Activated T-helper 2 cell treated with anti-CD3 and anti-CD28 coated beads, Interferon-gamma antibody, Interleukin-2, Interleukin-4, amounts not matched to agents 10 μg/mL and 5 μg/mL and 100 μg/mL, durations not matched to agents 14 hours and 24 hours and 36 hours (primary cell): ENCODE measurements at regions not wholly inside any gene's neighbourhood (a gene's known extent, or its start where the extent isn't known, plus 50 kb on each side); places are given as distances from the start of the nearest gene placed in this dataset.

ENCODE experiments used
- DNase-seq: peaks from one replicate; pipeline ENCODE4 v3.0.0; 2021; ENCODE audit warnings: low spot score
- H3K27ac Mint-ChIP-seq: one replicate; pipeline ENCODE4 v1.8.0; 2021; ENCODE audit warnings: mixed read lengths
- H3K27me3 Mint-ChIP-seq: one replicate; pipeline ENCODE4 v1.8.0; 2021; ENCODE audit warnings: low read depth, mixed read lengths
- H3K36me3 Mint-ChIP-seq: one replicate; pipeline ENCODE4 v1.8.0; 2021; ENCODE audit warnings: low read depth, mixed read lengths
- H3K4me1 Mint-ChIP-seq: one replicate; pipeline ENCODE4 v1.8.0; 2021; ENCODE audit warnings: low read depth, mixed read lengths
- H3K4me3 Mint-ChIP-seq: one replicate; pipeline ENCODE4 v1.8.0; 2021; ENCODE audit warnings: low read depth, mild to moderate bottlenecking, moderate library complexity, mixed read lengths
- H3K9me3 Mint-ChIP-seq: one replicate; pipeline ENCODE4 v1.8.0; 2021; ENCODE audit warnings: mixed read lengths
- intact Hi-C: fragments of 100-400 bp; cut with micrococcal nuclease; formaldehyde crosslinking; loops from one replicate; pipeline ENCODE4 v1.15.1; 2023

GRCh38 chr11:129503646-129504045 lies 128.0 kb downstream of the BARX2 start:
- Mint-ChIP-seq H3K27me3 (no peaks in the 10 kb centered on the region), H3K4me1 (no peaks in the 10 kb centered on the region), H3K9me3 (no peaks in the 10 kb centered on the region), H3K36me3 (no peaks in the 10 kb centered on the region), H3K4me3 (no peak overlapping the region), H3K27ac (no peak overlapping the region)
- intact Hi-C loops: no loop called here
- DNase-seq: no peak

GRCh38 chr11:129505266-129505665 lies 129.6 kb downstream of the BARX2 start:
- intact Hi-C loops: no loop called here
- Mint-ChIP-seq H3K4me3 (no peak overlapping the region), H3K36me3 (no peaks in the 10 kb centered on the region)

DNA sequence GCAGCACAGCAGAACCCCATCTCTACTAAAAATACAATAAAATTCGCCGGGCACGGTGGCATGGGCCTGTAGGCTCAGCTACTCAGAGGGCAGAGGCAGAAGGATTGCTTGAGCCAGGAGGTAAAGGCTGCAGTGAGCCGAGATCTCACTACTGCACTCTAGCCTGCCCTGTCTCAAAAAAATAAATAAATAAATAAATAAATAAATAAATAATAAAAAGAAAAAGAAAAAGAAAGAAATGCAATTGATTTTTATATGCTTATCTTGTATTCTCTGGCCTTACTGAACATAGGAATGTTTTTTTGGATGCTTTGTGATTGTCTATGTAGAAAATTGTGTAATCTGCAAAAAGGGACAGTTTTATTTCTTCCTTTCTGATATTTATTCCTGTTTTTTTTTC lies 132.5 kb downstream of the BARX2 start:
- H3K27me3 Mint-ChIP-seq: no peaks in the 10 kb centered on the region
- no peak for DNase-seq
- H3K36me3 Mint-ChIP-seq: no peaks in the 10 kb centered on the region
- intact Hi-C loops: no loop called here
- no peak overlapping the region for H3K27ac Mint-ChIP-seq
- no peaks in the 10 kb centered on the region for H3K4me1 Mint-ChIP-seq
- no peak overlapping the region for H3K4me3 Mint-ChIP-seq
- H3K9me3 Mint-ChIP-seq: peaks cover 4% of the 10 kb centered on the region

More at GRCh38 chr11:129505266-129505665, 129.6 kb downstream of the BARX2 start:
- no peak for DNase-seq
- H3K27ac Mint-ChIP-seq: no peak overlapping the region
- no peaks in the 10 kb centered on the region for H3K9me3 Mint-ChIP-seq
- no peaks in the 10 kb centered on the region for H3K4me1 Mint-ChIP-seq
- H3K27me3 Mint-ChIP-seq: no peaks in the 10 kb centered on the region

GRCh38 chr11:129528296-129528695 lies 152.6 kb downstream of the BARX2 start:
- no peaks in the 10 kb centered on the region for H3K4me1 Mint-ChIP-seq
- no peak overlapping the region for H3K27ac Mint-ChIP-seq
- H3K4me3 Mint-ChIP-seq: no peak overlapping the region
- H3K27me3 Mint-ChIP-seq: no peaks in the 10 kb centered on the region
- H3K36me3 Mint-ChIP-seq: no peaks in the 10 kb centered on the region
- intact Hi-C loops: no loop called here
- H3K9me3 Mint-ChIP-seq: peaks cover 3% of the 10 kb centered on the region
- DNase-seq: no peak

- intact Hi-C loops: no loop called here
- no peak for DNase-seq
- Mint-ChIP-seq H3K36me3 (no peaks in the 10 kb centered on the region), H3K4me3 (no peak overlapping the region), H3K4me1 (no peaks in the 10 kb centered on the region), H3K27me3 (no peaks in the 10 kb centered on the region), H3K27ac (no peak overlapping the region), H3K9me3 (peaks cover 11% of the 10 kb centered on the region)
Measured at GRCh38 chr11:129530154-129530895, 154.7 kb downstream of the BARX2 start.

GRCh38 chr11:129533395-129533794 lies 157.7 kb downstream of the BARX2 start:
- no peaks in the 10 kb centered on the region for H3K4me1 Mint-ChIP-seq
- intact Hi-C loops: no loop called here
- peaks cover 31% of the 10 kb centered on the region for H3K9me3 Mint-ChIP-seq
- H3K27me3 Mint-ChIP-seq: no peaks in the 10 kb centered on the region
- no peak for DNase-seq
- no peak overlapping the region for H3K27ac Mint-ChIP-seq
- H3K4me3 Mint-ChIP-seq: no peak overlapping the region
- no peaks in the 10 kb centered on the region for H3K36me3 Mint-ChIP-seq

DNA sequence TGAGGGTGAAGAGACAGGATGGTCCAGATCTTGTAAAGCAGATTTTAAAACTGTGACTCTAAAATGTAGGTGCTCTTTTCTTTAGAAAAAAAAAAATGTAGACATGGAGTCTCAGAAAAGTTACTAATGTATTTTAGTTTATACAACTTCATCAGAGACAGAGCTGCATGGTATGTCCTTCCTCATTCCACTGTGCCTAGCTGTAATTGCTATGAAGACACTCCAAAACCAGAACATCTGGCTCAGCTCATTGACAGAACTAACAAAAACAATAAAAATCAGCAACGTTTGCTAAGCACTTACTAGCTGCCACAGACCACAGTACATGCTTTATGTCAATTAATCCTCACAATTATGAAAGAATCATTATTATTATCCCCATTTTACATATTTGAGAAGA lies 160.7 kb downstream of the BARX2 start:
- Mint-ChIP-seq H3K4me1 (no peaks in the 10 kb centered on the region), H3K27me3 (no peaks in the 10 kb centered on the region), H3K27ac (no peak overlapping the region), H3K36me3 (no peaks in the 10 kb centered on the region), H3K9me3 (peaks cover 31% of the 10 kb centered on the region), H3K4me3 (no peak overlapping the region)
- intact Hi-C loops: no loop called here
- DNase-seq: no peak

DNA sequence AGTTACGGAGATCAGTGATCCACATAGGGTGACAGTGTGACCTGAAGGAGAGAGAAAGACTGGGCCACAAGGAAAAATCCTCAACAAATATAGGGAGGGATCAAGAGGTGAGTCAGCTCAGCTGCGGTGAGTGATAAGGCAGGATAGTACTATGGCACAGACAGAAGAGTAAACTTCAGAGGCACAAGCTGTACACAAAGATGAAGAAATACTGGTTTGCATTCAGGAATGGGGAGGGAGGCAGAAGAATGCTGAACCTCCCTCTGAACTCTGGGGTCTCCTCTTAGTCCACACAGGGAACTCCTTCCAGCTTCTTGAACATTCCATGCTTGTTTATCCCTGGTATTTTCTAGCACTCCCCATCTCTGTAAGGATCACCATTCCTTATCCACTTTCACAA lies 162.7 kb downstream of the BARX2 start:
- H3K27ac Mint-ChIP-seq: no peak overlapping the region
- no peaks in the 10 kb centered on the region for H3K27me3 Mint-ChIP-seq
- DNase-seq: no peak
- H3K4me1 Mint-ChIP-seq: no peaks in the 10 kb centered on the region
- no peaks in the 10 kb centered on the region for H3K36me3 Mint-ChIP-seq
- intact Hi-C loops: no loop called here
- no peak overlapping the region for H3K4me3 Mint-ChIP-seq
- H3K9me3 Mint-ChIP-seq: peaks cover 28% of the 10 kb centered on the region

- intact Hi-C loops: no loop called here
- peaks cover 4% of the 10 kb centered on the region for H3K9me3 Mint-ChIP-seq
- DNase-seq: no peak
- H3K4me1 Mint-ChIP-seq: no peaks in the 10 kb centered on the region
- no peak overlapping the region for H3K4me3 Mint-ChIP-seq
- H3K27me3 Mint-ChIP-seq: no peaks in the 10 kb centered on the region
- no peak overlapping the region for H3K27ac Mint-ChIP-seq
- no peaks in the 10 kb centered on the region for H3K36me3 Mint-ChIP-seq
Measured at GRCh38 chr11:129543515-129544290, 168.1 kb downstream of the BARX2 start.

DNA sequence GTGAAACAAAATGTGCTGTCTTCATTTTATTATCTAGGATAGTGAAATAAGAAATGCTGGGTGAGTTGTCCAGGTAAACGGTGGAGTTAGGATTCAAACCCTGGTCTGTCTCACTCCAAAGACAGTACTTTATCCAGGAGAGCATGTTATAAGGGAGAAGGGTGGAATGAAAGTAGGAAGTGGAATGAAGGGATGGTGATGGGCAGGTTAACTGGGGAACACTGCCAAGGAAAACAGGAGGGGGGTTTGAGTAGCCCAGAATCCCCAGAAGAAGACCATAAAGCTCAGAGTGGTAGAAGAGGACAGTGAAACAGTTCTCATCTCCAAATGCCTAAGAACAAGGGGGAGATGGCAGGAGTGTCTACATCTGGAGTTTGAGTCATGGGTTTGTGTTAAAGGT lies 169.0 kb downstream of the BARX2 start:
- no peak for DNase-seq
- no peak overlapping the region for H3K4me3 Mint-ChIP-seq
- intact Hi-C loops: no loop called here
- H3K27me3 Mint-ChIP-seq: no peaks in the 10 kb centered on the region
- no peak overlapping the region for H3K27ac Mint-ChIP-seq
- peaks cover 6% of the 10 kb centered on the region for H3K9me3 Mint-ChIP-seq
- no peaks in the 10 kb centered on the region for H3K36me3 Mint-ChIP-seq
- H3K4me1 Mint-ChIP-seq: no peaks in the 10 kb centered on the region

- H3K36me3 Mint-ChIP-seq: no peaks in the 10 kb centered on the region
- no peaks in the 10 kb centered on the region for H3K4me1 Mint-ChIP-seq
- no peak for DNase-seq
- no peaks in the 10 kb centered on the region for H3K27me3 Mint-ChIP-seq
- no peak overlapping the region for H3K27ac Mint-ChIP-seq
- no peak overlapping the region for H3K4me3 Mint-ChIP-seq
- H3K9me3 Mint-ChIP-seq: peaks cover 12% of the 10 kb centered on the region
- intact Hi-C loops: no loop called here
Measured at GRCh38 chr11:129546266-129546665, 170.6 kb downstream of the BARX2 start.

DNA sequence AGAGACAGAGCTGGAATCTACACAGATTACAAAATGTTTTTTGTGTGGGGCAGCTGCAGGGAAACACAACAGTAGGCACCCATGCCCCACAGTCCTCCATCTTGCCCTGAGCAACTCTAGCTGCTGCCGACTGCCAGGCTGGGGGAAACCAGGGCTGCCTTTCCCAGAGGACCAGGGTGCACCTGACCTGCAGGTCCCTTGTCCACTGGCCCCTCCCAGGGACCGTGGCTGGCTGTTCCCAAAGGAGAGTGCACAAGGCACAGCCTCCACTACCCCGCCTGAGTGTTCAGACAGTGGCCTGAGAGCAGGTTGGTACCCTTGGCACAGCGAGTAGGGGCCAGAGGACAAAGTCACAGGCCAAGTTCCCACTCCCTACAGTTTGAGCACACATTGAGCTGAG lies 181.8 kb downstream of the BARX2 start:
- intact Hi-C loops: no loop called here
- Mint-ChIP-seq H3K4me3 (no peak overlapping the region), H3K9me3 (peaks cover 5% of the 10 kb centered on the region), H3K27me3 (peaks cover 3% of the 10 kb centered on the region), H3K4me1 (no peaks in the 10 kb centered on the region), H3K27ac (no peak overlapping the region), H3K36me3 (no peaks in the 10 kb centered on the region)
- DNase-seq: no peak

GRCh38 chr11:129569007-129569406 lies 193.4 kb downstream of the BARX2 start:
- DNase-seq: no peak
- Mint-ChIP-seq H3K4me3 (no peak overlapping the region), H3K36me3 (no peaks in the 10 kb centered on the region), H3K9me3 (peaks cover 1% of the 10 kb centered on the region), H3K4me1 (no peaks in the 10 kb centered on the region), H3K27ac (no peak overlapping the region), H3K27me3 (no peaks in the 10 kb centered on the region)
- intact Hi-C loops: no loop called here
